ENCODE measurements at regions not wholly inside any gene's neighbourhood (a gene's known extent, or its start where the extent isn't known, plus 50 kb on each side); places are given as distances from the start of the nearest gene placed in this dataset.

DNA sequence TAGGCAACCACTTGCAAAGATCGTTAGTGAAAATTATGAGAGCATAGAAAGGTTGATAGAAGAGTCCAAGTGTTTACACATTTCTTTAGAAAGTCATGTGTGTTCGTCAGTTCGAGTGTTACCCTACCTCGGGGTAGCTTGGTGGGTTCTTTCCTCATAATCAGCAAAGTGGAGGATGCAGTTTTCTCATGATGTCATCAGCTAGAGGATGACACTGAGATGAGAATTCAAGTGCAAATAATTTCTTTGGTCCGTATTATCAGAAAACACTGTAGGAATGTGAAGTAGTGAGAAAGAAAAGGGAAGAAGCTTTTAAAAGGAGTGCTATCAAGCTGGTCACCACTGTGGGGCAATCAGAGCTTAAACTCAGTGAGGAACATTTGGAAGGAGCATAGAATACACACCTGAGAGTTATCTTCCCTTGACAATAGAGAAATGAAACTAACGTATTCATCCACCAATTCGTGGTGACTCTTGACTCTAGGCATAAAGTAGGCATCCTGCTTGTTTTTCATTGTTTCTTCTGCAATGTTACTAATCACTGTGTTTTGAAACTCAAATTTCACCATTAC is 1340.9 kb upstream of the TMEM132C start:
- DNase-seq (ENCODE audit: low read depth, low spot score) = no peak
- no peak overlapping the region for H3K4me3 ChIP-seq (ENCODE audit: low read depth, low read length)

DNA sequence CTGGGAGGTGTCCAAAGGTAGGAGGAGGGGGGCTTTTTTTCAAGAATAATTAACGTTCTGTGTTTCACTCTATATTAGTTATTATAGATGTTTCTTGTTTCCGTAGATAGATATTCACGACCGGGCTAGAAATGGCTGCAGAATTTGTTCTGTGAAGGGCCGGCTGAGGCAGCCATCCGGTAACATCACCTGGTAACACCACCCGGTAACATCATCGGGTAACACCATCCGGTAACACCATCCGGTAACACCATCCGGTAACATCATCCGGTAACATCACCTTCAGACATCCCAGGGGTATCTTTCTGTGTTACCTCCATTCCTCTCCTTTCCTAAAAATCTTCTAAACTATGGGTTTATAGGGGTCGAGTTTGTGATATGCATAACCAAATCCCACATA is 1336.7 kb upstream of the TMEM132C start:
- DNase-seq (ENCODE audit: low read depth, low spot score) = no peak
- ChIA-PET POLR2A (no interaction called here), CTCF (no interaction called here)
- TF ChIP-seq, protein P1, sequence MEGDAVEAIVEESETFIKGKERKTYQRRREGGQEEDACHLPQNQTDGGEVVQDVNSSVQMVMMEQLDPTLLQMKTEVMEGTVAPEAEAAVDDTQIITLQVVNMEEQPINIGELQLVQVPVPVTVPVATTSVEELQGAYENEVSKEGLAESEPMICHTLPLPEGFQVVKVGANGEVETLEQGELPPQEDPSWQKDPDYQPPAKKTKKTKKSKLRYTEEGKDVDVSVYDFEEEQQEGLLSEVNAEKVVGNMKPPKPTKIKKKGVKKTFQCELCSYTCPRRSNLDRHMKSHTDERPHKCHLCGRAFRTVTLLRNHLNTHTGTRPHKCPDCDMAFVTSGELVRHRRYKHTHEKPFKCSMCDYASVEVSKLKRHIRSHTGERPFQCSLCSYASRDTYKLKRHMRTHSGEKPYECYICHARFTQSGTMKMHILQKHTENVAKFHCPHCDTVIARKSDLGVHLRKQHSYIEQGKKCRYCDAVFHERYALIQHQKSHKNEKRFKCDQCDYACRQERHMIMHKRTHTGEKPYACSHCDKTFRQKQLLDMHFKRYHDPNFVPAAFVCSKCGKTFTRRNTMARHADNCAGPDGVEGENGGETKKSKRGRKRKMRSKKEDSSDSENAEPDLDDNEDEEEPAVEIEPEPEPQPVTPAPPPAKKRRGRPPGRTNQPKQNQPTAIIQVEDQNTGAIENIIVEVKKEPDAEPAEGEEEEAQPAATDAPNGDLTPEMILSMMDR (IDR thresholded peaks at IDR 0.05; ENCODE audit: insufficient read depth, low read length, missing control alignments) = no peak
- no peak overlapping the region for H3K4me3 ChIP-seq (ENCODE audit: low read depth, low read length)

More for the DNA sequence above, 1340.9 kb upstream of the TMEM132C start:
- CTCF ChIA-PET = no interaction called here
- TF ChIP-seq, protein P1 (IDR thresholded peaks at IDR 0.05; ENCODE audit: insufficient read depth, low read length, missing control alignments) = no peak
- POLR2A ChIA-PET = no interaction called here

- no peak for DNase-seq (ENCODE audit: low read depth, low spot score)
- ChIA-PET POLR2A (no interaction called here), CTCF (no interaction called here)
- TF ChIP-seq, protein P1 (IDR thresholded peaks at IDR 0.05; ENCODE audit: insufficient read depth, low read length, missing control alignments) = no peak
- H3K4me3 ChIP-seq (ENCODE audit: low read depth, low read length) = no peak overlapping the region
Observed at GRCh38 chr12:126932156-126932555, 1334.8 kb upstream of the TMEM132C start.

DNA sequence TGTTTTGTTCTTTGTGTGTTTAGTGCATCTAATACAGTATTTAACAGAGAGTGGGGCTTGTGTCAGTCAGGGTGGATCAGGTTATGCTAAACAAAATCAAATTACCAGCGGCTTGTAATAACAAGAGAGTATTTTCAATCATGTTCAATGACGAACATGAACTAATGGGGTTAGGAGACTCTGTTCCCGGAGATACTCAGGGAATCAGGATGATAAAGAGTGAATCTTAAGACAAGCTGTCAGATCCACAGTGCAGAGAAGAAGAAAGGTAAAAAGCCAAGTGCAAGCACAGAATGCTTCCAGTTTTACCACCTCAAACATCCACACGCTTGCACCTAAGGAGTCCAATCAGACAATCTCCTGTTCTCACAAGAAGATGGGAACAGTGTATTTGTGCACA is 1331.5 kb upstream of the TMEM132C start:
- DNase-seq (ENCODE audit: low read depth, low spot score) = no peak
- TF ChIP-seq, protein P1 (IDR thresholded peaks at IDR 0.05; ENCODE audit: insufficient read depth, low read length, missing control alignments) = no peak
- POLR2A ChIA-PET = no interaction called here
- H3K4me3 ChIP-seq (ENCODE audit: low read depth, low read length) = no peak overlapping the region
- CTCF ChIA-PET = no interaction called here

DNA sequence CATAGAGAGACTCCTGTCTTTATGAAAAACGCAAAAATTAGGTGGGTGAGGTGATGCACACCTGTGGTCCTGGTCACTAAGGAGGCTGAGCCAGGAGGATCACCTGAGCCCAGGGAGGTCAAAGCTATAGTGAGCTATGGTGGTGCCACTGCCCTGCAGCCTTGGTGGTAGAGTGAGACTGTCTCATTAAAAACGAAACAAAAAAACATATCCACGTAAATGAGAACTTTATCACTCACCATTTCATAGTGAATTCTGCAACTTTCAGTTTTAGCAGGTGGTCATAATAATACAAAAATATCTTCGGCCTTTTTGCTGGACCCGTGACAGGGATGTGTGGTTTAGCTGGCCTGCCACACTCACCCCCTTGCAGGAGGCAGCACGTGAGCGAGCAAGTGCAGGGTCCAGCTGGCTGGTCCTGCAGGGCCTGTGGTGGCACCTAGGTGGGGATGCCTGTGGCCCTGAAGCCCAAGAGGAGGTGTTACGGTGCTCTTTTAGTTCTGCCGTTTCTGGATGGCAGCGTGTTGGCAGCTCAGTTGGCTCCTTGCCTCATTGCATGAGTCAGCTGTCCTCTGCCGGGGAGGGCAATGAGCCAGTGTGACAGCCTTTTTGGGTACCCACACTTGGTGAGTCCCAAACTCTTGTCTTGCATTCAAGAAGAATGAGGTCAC is 1330.7 kb upstream of the TMEM132C start:
- TF ChIP-seq, protein P1 (IDR thresholded peaks at IDR 0.05; ENCODE audit: insufficient read depth, low read length, missing control alignments) = no peak
- no peak overlapping the region for H3K4me3 ChIP-seq (ENCODE audit: low read depth, low read length)
- ChIA-PET CTCF (no interaction called here), POLR2A (no interaction called here)
- no peak for DNase-seq (ENCODE audit: low read depth, low spot score)

DNA sequence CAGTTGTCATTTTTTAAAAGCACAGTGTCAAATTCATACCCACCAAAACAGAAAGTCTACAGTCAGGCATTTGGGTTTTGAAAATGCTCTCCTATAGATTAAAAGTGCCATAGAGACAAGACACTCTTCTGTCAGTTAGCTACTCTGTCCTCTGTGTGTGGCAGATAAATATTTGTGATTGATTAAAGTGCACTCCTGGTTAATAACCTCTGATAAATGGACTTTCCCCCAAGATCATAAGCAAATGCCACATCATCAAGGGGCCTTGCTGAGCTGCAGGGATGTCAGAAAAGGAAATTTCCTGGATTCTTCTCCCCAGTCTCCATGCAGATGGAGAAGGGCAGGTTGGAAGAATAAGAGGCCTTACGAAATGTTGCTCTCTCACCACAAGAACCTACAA is 1329.5 kb upstream of the TMEM132C start:
- POLR2A ChIA-PET = no interaction called here
- TF ChIP-seq, protein P1 (IDR thresholded peaks at IDR 0.05; ENCODE audit: insufficient read depth, low read length, missing control alignments) = no peak
- H3K4me3 ChIP-seq (ENCODE audit: low read depth, low read length) = no peak overlapping the region

More for the DNA sequence above, 1329.5 kb upstream of the TMEM132C start:
- CTCF ChIA-PET = no interaction called here
- DNase-seq (ENCODE audit: low read depth, low spot score) = no peak
